NCI-H1694 (cell line): ENCODE measurements at regions not wholly inside any gene's neighbourhood (a gene's known extent, or its start where the extent isn't known, plus 50 kb on each side); places are given as distances from the start of the nearest gene placed in this dataset.

Experiments
- DNase-seq: peaks from one replicate; lab custom pipeline; 2025; lab: John Stamatoyannopoulos, UW

DNA sequence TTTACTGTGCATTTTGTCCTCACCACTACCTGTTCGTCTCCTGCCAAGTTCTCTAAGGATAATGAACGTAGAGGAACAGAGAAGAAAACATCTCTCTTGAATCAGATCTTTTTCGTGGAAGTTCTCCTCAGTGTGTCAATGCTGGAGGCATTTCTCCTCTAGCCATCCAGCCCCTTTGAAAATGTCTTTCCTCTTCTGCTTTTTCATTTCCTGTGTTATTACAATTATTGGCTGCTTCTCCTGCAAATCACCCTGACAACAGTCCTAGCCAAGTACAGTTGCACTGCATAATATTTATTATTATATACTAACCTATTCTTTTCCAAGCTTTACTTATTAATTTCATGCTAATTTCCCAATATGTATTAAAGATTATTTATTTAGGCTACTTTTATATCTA is 61.8 kb upstream of the TRPM3 start:
- DNase-seq, result no peak

DNA sequence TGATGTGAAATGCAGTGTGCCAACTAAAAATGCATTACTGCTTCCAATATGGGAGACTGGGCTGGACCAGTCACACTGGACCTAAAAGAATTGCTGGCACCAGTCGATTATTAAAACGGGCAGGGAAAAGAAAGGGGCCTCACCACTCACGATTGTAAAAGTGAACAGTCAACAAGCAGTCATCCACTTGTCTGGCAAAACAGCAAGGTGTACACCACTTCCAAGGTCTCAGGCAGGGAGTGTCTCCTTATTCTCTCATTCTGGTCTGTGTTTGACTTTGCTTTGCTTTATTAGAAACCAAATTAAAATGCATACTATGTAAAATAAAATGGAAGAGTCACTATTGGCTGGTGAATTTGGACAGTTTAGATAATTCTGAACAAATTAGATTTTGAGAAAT is 57.8 kb upstream of the TRPM3 start:
- no peak for DNase-seq

GRCh38 chr9:71177901-71178300 is 56.5 kb upstream of the TRPM3 start:
- DNase-seq, result no peak

- DNase-seq, result no peak
Measured at GRCh38 chr9:71171517-71171916, 50.1 kb upstream of the TRPM3 start.
